HG02852 (cell line): ENCODE measurements at regions not wholly inside any gene's neighbourhood (a gene's known extent, or its start where the extent isn't known, plus 50 kb on each side); places are given as distances from the start of the nearest gene placed in this dataset.

Experiments used
- ATAC-seq: cut with Tn5 transposase; IDR thresholded peaks from one replicate; pipeline ENCODE4 v1.9.1; 2021; ENCODE audit warnings: mild to moderate bottlenecking, moderate library complexity; ENCODE audit not compliant: unreplicated experiment

GRCh38 chr3:24639481-24640329 is 145.1 kb upstream of the THRB start:
- no peak for ATAC-seq

- ATAC-seq: no peak
Measured at GRCh38 chr3:24640330-24640877, 145.8 kb upstream of the THRB start.

DNA sequence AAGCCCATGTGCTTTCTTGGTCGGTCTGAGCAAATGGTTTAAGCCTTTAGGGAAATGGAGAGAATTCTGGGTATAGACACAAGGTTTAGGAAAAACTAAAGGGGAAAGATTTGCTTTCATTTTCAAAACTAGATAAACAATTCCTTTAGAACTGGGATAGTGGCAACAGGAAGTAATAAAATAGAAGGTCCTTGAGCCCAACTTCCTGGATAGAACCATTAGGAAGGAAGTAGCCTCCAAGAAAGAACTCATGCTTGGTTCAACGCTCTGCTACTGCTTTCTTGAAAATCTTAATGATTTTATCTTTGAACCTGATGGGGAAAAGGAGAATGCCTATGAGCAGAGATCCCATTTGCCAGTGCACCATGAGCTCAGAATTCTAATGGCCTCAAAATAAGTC is 147.0 kb upstream of the THRB start:
- no peak for ATAC-seq

- ATAC-seq: no peak
Measured at GRCh38 chr3:24645047-24645446, 150.4 kb upstream of the THRB start.

DNA sequence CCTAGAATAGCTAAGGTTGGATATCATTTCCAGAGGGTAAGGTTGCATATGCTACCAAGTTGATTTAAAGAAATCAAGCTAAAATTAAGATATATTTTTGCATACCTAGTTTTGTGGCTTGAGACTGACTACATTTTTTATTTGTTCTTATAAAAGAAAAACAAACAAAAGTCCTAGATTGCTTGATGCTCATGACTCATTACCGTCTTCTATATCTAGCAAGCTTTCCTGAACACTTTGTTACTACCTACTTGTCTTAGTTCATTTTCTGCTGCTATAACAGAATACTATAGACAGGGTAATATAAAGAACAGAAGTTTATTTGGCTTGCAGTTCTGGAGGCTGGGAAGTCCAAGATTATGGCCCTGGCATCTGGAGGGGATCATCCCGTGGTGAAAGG is 152.1 kb upstream of the THRB start:
- ATAC-seq: no peak

DNA sequence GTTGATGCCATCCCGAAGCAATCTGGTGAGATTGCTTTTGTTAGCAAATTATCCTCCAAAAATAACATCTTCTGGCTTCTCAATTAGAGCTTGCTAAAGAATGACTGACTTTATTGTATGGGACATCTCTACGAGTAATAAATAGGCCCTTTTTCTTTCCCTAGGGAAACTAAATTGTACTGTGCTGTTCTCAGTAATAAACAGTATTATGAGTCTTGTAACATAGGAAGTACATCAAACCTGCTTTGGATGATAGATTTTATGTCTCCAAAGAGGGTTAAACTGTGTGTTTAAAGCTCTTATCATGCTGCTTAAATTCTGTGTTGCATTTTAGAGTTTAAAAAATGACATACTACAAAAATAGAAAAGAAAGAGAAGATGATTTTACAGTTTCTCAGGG is 153.4 kb upstream of the THRB start:
- ATAC-seq: no peak

GRCh38 chr3:24650839-24651238 is 156.2 kb upstream of the THRB start:
- ATAC-seq: no peak

GRCh38 chr3:24657870-24658510 is 163.3 kb upstream of the THRB start:
- no peak for ATAC-seq

DNA sequence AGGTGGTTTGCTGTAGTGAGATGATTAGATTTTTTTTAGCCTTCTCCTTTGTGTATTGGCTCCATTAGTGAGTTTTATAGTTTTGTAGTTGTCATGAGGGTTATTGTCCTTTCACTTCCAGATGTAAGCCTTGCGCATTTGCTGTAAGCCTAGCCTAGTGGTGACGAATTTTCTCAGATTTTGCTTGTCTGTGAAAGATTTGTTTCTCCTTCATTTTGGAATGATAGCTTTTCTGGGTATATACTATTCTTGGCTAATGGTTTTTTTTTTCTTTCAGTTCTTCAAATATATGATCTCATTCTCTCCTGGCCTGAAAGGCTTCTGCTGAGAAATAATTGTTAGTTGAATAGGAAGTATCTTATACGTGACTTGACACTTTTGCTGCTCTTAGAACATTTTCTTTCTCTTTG is 166.5 kb upstream of the THRB start:
- no peak for ATAC-seq

DNA sequence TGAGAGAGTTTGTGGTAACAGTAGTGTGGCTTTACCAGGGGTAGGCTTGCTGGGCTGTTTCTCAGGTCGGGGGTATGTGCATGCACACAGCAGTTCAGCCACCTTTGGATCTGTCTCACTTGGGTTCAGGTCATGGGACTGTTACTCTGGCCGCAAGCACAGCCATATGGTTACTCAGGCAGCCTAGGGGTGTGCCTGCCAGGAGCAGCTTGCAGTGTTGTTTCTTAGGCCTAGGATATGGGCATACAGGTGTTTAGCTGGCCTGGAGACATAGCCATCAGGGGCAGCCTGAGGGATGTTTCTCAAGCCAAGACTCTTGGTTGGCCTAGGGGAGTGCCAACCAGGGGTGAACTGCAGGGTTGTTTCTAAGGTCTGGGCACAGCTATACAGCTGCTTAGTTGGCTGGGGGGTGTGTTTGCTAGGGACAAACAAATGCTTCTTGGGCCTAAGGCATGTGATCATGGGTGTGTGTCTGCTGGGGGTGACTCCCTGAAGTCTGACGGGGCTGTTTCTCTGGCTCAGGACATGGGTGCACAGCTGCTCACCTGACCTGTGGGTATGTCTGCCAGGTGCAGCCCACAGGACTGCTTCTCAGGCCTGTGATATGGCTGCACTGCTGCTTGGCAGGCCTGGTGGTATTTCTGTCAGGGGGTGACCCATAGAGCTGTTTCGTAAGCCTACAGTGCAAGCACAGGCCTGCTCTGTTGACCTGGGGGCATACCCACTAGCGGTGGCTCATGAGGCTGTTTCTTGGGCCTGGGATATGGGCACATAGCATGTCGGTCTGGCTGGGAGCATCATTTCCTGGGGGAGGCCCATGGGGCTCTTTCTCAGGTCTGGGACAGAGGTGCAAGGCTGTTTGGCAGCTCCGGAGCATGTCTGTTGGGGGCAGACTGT is 168.0 kb upstream of the THRB start:
- no peak for ATAC-seq

GRCh38 chr3:24663406-24663805 is 168.8 kb upstream of the THRB start:
- no peak for ATAC-seq

DNA sequence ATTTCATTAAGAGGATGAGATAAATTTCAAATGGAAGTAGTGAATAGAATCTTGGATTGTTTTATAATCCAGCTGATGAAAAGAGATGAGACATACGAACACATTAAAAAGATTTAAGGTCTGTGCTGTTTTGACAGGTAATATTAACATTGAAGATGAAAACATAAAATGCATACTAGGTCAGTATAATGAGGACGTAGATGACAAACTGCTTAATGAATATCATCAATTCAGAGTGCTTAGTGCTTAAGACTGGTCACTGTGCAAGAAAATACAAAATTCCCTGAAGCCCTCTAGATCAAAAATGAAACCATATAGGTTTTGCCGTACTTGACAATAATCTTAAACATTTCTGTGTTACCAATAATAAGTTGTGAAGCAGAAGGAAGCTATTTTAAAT is 173.4 kb upstream of the THRB start:
- no peak for ATAC-seq

DNA sequence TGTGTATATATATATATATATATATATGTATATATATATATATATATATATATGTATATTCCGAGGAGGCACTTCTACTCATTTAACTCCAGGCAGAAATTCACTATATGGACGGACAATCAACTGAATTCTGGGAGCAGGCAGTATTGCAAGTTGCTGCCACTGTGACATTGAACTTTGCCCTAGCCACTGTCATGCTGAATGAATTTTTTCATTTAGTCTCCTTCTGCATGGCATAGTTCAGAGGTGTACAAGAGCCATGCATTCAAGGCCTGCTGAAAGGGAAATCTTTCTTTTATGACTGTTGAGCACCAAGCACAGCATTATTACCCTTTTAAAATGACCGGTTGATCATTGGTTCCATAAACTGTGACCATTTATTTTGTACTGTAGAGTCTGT is 176.2 kb upstream of the THRB start:
- no peak for ATAC-seq

DNA sequence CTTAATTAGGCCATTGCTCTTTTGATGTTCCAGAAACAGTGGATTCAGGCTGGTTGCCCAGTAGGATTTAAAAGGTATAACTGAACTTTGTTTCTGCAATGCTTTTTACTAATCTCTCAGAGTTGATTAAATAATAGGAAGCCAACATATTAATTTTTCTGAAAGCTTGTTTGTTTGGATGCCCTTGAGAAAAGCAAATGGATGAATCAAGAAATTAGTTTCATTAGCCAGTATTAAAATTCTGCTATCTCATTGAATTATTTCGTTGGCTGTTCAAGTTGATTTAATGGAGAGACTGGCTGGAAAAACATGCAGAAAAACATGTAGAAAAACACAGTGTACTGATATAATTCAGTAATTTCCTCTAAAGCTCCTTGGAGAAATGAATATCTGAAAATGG is 178.9 kb upstream of the THRB start:
- no peak for ATAC-seq

- ATAC-seq: no peak
Measured at GRCh38 chr3:24674261-24674660, 179.6 kb upstream of the THRB start.

GRCh38 chr3:24678021-24678420 is 183.4 kb upstream of the THRB start:
- ATAC-seq: peak; percentile 34

DNA sequence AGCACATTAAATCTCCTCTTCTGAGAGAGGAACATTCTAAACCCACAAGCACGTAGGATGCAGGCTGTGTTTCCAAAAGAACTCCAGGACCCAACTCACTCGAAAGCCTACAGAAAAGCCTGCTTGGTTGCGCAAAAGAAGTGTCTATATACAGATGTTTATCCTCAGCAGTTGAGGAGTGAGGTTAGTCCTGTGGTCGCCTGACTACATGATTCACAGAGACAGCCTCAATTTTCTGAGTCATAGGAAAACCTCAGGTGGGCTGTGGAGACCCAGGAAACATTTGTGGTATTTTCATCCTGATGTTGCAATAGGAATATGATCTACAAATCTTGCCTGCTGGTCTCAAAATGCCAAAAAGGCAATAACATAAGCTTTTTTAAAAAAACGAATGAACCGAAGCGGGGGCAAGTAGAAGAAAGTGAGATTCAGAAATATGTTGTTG is 183.8 kb upstream of the THRB start:
- ATAC-seq: peak; percentile 46

DNA sequence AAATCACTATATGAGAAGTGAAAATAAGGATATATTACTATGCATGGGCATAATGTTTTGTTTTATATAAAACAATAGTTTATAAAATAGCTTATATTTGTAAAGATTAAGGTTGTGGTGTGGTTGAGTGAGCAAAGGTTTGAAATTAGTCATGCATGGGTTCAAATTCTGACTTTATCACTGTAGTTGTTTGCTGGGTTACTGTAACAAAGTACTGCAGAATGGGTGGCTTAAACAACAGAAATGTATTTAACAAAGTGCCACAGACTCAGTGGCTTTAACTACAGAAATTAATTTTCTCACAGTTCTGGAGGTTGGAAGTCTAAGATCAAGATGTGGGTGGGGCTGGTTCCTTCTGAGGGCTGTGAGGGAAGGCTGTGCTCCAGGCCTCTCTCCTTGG is 184.8 kb upstream of the THRB start:
- ATAC-seq: no peak

- peak; percentile 72 for ATAC-seq
Measured at GRCh38 chr3:24680214-24680967, 185.7 kb upstream of the THRB start.

DNA sequence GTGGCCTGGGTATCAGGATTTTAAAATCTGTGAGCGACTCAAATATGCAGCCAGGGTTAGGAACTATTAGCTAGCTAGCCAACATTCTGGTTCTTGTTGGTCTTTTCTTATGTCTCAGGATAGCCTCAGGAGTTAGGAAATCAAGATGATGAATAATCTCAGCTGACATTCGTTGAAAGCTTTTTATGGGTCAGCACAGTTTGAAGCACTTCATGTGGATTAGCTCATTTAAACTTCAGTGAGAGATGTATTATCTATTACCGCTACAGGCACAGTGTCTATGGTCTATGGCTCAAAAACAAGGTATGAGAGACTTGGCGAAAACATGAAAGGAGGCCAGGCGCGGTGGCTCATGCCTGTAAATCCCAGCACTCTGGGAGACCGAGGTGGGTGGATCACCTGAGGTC is 187.5 kb upstream of the THRB start:
- ATAC-seq: no peak
